ENCODE measurements at regions not wholly inside any gene's neighbourhood (a gene's known extent, or its start where the extent isn't known, plus 50 kb on each side); places are given as distances from the start of the nearest gene placed in this dataset.

DNA sequence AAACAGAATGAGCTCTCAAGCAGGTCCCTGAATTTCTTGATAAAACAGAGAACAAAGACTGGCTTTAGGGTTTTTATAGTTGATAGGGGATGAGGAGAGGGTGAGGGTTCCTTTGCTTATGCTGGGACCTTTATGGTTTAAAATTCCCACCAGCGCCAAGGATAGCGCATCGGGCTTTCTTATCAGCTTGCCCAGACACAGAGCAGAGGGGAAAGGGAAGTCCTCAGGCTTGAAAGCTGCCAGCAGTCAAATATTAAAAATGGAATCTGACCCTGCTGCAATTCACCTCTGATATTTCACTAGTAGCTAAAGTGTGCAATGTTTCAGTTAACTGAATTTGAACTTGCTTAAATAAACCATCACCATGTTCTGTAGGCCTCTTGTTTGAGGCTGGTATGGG, 55.0 kb upstream of the EPHA3 start:
- CTCF ChIA-PET = no interaction called here
- no peak for DNase-seq (ENCODE audit: low read depth, low spot score)
- TF ChIP-seq, protein P1, sequence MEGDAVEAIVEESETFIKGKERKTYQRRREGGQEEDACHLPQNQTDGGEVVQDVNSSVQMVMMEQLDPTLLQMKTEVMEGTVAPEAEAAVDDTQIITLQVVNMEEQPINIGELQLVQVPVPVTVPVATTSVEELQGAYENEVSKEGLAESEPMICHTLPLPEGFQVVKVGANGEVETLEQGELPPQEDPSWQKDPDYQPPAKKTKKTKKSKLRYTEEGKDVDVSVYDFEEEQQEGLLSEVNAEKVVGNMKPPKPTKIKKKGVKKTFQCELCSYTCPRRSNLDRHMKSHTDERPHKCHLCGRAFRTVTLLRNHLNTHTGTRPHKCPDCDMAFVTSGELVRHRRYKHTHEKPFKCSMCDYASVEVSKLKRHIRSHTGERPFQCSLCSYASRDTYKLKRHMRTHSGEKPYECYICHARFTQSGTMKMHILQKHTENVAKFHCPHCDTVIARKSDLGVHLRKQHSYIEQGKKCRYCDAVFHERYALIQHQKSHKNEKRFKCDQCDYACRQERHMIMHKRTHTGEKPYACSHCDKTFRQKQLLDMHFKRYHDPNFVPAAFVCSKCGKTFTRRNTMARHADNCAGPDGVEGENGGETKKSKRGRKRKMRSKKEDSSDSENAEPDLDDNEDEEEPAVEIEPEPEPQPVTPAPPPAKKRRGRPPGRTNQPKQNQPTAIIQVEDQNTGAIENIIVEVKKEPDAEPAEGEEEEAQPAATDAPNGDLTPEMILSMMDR (IDR thresholded peaks at IDR 0.05; ENCODE audit: insufficient read depth, low read length, missing control alignments) = no peak
- POLR2A ChIA-PET = no interaction called here
- H3K4me3 ChIP-seq (ENCODE audit: low read depth, low read length) = no peak overlapping the region

DNA sequence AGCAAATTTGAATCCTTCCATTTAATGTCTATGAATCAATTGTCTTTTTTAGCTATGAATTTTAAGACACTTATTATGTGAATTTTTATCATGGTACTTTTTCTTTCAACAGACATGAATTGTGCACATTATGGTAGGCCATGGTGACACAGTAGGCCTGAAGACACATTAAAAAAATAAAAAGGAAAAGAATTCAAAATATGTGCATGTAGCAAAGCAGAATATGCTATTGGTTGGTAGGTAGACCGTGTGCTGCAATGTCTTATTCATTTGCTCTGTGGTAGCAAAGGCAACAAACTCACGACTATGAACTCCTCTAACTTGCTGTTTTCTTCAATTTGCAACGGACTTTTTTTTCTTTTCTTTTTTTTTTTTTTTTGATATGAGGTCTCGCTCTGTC, 50.0 kb upstream of the EPHA3 start:
- POLR2A ChIA-PET = no interaction called here

More for the DNA sequence above, 50.0 kb upstream of the EPHA3 start:
- DNase-seq (ENCODE audit: low read depth, low spot score) = no peak
- TF ChIP-seq, protein P1 (IDR thresholded peaks at IDR 0.05; ENCODE audit: insufficient read depth, low read length, missing control alignments) = no peak
- no peak overlapping the region for H3K4me3 ChIP-seq (ENCODE audit: low read depth, low read length)
- CTCF ChIA-PET = no interaction called here
